GM18861 (cell line): ENCODE measurements at regions not wholly inside any gene's neighbourhood (a gene's known extent, or its start where the extent isn't known, plus 50 kb on each side); places are given as distances from the start of the nearest gene placed in this dataset.

Source experiments
- ATAC-seq: cut with Tn5 transposase; IDR thresholded peaks from one replicate; pipeline ENCODE4 v1.9.1; 2021; ENCODE audit not compliant: unreplicated experiment

DNA sequence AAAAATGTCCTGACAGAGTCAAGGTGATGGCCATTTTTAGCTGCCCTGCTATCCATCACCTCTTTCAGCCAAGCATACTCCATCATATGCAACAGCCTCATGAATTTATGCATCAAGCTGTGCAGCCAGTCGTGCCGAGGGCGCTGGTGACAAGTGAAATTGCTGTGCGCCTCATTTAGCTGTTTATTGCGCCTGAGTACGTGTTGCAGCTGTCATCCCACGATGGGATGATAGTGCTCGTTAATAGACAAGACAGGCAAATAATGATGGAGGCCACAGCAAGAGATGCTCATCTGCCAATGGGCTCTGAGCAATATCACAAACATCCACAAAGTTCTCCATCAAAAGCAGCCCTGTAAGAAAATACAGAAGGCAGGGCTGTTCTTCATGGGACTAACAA lies 562.3 kb upstream of the POU3F2 start:
- no peak for ATAC-seq

DNA sequence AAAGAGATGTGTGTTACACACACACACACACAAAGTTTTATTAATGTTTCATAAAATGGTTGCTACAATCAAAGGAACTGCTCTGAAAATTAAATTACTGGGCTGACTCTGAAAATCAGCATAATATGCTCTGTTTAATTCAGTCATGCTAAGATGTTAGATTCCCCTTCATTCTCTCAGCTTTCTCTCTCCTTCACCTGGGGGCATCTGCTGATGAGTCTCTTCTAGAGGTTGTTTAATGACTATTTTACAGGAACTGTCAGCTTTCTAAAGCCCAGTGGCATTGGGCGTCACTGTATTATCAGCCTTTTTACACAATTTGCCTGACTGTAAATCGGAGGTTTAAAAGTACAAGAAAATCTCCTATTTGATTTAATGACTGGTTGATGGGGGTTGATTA lies 559.7 kb upstream of the POU3F2 start:
- ATAC-seq, result no peak

DNA sequence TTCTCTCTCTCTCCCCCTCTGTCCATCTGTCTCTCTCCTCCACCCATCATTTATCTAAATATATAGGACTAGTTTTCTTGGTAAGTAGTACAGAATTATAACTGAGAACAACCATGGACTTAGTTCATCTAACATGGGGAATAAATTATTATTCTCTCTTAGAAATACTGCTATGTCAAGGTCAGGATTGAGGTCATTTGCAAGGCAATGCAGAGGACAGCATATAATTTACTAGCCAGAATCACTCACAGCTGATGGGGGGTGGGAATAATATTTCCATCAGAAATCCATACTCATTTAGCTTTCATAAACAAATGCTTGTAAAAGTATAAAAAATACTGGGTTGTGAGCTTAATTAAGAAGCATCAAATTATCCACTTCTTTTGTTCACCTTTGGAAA lies 553.9 kb upstream of the POU3F2 start:
- no peak for ATAC-seq

DNA sequence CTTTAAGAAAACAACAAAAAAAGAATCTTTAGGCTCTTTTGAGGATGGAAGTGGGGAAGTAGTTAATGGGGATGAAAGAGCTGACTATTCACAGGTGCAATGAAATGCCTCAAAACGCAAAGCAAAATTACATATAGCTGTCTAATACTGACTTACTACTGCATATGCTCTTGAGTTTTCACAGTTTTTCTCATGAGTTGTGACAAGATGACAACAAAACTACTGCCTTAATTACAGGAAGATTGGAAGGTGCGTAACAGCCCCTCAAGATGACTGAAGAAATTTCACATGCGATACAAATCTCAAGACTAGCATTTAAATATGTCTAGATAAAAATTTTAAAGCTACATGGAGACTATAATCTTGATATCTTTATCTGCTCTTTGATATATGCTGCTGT lies 547.8 kb upstream of the POU3F2 start:
- no peak for ATAC-seq

DNA sequence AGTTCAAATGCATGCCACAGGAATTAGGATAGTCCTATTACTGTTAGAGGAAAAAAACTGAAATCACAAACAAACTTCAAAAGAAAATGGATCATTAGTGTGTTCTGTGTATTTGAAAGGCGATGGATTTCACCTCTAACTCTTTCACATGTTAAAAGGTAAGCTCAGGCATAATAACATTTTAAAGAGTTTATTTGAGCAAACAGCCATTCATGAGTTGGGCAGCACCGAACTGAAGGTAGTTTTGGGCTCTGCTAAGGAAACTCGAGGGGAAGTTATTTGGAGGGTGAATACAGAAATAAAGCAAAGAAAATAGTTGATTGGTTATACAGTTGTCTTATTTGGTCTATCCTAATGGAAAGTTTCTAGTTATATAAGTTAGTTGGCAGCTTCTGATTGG lies 546.5 kb upstream of the POU3F2 start:
- ATAC-seq, result no peak

DNA sequence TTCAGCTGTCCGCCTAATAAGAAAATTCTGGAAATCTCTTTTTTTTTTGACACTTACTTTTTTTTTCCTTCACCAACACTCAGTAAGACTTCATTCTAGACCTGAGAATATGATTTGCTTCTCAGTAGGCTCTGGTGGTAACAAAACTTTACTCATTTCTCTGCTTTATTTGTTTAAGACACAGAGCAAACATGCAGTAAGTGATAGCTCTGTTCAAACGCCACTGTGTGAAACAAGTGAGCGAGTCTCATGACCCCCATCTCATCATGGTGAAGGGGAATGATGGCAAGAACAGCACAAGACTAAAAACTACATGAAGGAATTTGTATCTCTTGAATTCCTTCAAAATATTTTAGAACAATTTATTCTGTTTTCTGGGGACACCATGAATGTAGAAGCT lies 541.6 kb upstream of the POU3F2 start:
- no peak for ATAC-seq

DNA sequence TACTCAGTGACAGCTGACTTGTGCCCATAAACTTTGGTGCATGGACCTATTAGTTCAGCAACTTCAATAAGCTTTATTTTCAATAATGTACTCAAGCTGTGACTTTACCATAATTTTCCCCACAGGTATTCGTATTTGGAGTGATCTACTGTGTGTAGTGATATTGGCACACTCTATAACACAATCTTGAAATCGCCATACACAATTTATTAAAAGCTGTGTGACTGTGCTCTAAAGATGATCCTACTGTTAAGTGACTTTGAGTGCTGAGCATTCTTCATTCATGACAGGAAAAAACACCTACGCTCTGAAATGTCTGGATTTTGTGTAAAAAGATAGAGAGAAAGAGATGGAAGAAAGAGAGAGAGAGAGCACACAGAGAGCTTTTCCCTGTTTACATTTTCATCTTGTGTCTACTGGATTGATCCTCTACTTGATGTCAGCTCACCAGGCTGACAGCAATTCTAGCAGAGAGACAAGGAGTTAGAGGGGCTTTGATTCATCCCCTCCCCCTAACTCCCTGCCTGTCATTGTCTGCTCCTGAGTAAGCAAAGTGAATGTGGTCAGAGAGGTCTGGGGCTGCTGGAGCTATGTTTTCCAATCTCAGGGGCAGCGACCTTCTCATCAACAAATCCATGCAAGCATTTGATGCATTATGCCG lies 538.7 kb upstream of the POU3F2 start:
- no peak for ATAC-seq

DNA sequence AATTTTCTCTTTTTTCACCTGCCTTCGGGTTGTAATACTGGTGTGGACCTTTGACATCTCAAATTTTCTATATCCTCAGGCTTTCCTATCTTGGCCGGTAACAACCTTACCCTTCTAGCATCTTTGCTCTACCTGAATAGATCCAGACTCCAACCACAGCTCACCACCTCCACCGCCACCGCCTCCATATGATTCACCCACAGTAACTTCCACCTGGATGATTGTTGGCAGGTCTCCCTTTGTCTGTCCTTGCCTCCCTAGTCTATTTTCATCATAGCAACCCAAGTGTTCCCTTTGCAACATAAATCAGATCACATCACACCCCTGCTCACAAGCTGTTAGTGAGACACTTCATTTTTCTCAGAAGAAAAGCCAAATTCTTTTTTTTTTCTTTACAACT lies 525.8 kb upstream of the POU3F2 start:
- no peak for ATAC-seq

DNA sequence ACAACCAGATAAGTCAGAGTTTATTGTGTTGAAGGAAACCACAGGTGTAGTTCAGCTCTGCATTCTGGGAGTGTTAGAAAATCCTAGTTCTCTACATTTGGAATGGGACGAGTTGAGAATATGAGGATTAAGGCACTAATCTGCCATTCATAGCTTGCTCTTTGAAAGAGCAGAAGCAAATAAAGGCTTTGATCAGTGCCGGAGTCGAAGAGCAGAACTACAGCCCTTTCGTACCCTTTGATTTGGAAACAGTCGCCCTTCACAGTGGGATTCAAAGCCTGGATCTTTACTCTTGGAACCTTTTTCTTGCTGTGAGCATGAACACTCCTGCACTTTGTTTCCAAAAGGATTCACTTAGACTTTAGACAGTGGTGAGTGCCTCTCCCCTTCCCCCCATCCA lies 523.9 kb upstream of the POU3F2 start:
- ATAC-seq, result no peak

DNA sequence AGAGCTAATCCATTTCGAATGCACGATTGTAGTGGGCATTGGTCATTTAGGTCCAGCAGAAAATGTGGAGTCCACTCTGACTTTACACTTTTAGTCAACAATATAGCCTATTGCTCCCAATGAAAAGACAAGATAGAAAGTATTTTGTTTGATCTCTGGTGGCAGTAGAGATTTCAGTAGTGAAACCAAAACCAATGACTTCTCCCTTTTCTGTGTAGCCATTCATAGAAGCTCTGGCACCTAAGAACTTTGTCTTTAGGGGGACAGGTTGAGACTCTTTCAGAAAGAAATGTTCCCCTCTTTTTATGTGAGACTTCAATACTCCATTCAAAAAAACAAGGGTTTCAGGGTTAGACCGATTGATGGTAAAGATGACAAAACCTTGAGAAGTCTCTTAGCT lies 510.8 kb upstream of the POU3F2 start:
- peak; percentile 94 for ATAC-seq

DNA sequence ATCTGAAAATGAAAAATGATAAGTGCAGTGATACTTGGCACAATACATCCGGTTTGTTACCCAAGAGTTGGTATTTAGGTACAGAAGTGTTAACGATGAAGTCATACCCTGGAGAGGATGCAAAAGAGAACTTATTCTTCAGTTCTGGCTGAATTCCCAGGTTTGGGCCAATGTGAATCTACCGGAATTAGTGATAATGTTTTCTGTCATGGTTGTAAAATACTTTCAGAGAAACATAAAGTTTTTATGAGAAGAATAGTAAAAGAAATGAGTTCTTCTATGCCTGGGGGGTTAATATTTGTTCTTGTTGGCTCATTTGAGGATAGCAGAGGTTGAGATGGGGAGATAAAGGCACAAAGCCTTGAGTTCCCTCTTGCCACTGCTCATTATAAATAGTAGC lies 509.9 kb upstream of the POU3F2 start:
- ATAC-seq, result no peak

DNA sequence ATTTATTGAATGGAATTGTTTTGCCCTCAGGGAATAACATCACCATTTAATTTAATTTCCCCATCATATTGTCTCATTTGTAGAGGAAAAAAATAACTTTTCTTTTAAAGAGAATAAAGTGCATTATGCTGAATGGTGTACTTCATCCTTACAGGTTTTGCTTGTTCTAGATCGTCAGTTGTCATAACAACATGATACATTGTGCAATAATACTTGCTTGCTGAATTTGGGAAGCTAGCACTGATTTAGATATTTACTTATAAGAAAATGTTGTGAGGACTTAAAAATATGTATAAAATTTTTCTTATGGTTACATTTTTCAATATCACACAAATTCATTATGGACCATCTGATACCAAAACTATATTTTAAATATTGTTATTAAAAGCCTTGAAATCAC lies 509.0 kb upstream of the POU3F2 start:
- no peak for ATAC-seq

DNA sequence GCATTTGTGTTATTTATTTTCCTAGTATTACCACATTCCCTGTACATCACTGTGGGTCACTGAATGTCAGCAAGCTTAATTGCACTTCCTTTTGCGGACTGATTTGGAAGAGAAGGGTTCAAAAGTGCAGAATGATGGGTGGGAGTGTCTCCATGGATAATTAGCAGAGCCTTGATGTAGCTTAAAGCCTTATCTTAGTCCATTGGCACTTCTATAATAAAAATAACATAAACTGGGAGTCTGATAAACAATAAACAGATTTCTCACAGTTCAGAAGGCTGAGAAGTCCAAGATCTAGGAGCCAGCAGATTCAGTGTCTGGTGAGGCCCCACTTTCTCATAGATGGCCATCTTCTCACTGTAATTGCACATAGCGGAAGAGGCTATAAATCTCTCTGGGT lies 501.1 kb upstream of the POU3F2 start:
- no peak for ATAC-seq

DNA sequence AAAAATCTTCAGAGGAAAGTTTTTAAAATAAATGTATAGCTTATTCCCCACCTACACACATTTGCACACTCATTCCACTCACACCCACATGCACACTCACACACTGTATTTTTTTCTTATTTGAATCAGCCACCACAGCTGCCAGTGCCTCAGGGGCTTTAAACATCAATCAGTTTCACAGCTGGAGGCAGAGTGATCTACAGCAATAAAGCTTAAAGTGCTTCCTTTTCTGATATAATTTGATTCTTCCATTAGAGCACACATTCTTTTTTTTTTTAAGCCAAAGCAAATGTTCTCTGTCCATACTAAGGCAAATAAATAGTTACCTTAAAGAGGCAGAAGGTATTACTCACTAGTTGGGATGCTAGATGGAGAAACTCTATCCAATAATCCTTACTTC lies 498.8 kb upstream of the POU3F2 start:
- ATAC-seq, result no peak

DNA sequence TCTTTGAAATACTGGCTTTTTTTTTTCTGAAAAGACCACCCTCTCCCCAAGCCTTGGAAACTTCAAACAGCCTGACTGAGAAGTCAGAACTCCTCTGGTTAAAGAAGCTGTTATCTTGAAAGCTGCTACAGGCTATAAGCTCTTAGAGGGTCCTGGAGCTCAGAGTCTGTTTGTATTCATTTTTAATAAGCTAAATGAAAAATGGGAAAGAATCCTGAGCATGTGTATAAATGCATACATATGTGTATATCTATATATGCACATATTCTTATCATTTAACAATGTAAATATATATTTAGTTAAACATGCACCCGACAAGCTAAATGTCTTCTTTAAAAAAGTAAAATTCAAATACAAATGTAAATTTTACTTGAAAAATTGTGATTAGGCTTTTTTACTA lies 494.9 kb upstream of the POU3F2 start:
- ATAC-seq, result no peak

DNA sequence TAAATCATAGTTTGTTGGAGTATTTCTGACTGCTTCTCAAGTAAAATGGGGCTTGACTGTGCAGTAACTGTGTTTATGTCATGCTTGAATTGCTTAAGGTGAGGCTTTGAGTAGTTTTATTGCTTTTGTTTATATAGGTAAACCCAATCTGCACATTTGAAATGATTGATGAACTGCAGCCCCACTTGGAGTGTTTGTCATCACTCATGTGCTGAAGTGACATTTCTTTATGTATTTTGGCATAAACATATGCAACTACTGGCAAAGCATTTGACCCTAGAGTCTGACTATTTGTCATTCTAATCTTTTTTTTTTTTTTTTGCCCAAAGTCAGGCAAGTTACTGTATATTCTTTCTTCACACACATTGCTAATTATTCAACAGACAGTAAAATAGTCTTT lies 491.4 kb upstream of the POU3F2 start:
- no peak for ATAC-seq

DNA sequence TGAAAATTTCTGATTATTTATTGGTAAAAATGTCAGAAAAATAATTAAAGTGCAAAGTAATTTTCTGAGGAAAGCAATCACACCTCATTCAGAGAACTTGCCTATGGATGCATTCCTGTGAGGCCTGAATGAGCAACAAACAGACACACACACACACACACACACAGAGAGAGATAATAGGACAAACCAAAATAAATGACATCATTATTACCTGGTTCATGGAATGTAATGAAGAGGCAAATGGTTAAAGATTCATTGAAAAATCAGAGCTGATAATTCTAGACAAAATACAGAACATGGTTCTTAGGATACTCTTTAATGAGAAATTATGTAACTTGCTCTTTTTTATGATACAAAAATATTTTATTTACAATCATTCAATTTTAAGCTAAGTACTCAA lies 490.6 kb upstream of the POU3F2 start:
- no peak for ATAC-seq

DNA sequence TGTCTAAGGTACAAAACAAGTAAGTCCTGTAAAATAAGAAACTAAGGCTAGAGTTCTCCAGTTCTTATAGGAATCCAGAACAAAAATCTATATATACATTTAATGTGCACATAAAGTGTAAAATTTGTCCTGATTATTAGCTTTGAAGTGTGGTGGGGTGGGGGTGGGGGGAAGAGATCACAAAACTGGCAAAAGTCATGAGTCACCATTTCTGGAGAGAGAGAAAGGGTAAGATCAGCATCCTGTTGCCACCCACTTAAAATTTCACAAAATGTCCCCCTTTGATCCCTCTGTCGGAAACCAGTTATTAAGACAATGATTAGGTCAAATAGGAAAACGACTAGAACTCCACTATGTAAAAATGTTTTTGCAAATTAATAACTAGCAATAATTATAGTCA lies 482.0 kb upstream of the POU3F2 start:
- no peak for ATAC-seq

DNA sequence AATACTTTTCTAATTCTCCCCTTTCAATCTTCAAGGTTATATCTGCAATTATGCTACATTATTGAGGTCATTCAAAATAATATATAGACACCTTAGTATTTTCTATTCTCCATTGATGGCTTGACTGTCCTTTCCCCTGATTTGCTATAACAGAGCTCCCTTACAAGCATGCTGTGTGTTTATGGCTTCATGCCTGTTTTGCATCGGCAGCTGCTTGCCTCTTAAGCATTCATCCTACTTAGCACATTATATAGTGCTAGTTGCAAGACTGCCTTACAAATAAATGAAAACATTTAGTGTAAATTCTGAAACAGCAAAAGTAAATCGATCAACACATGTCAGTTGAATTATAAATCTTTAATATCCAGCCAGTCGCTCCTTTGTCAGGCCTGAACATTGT lies 476.2 kb upstream of the POU3F2 start:
- no peak for ATAC-seq

DNA sequence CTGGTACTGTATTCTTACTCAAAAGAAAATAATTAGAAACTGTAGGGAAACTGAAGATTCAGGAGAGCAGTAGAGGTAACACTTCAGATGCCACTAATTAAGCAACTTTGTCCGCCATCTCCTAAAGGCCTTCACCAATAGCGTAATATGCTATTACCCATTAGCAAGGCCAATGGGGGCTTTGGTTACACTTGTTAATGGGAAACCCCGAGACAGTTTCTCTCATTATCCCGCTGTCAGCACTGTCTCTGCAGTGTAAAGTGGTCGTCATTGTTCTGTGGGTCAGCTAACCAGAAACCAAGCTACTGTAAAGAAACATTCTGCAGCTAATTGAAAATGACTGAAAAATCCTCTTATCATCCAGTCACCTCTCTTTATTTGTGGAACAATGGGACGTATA lies 468.0 kb upstream of the POU3F2 start:
- ATAC-seq, result no peak

DNA sequence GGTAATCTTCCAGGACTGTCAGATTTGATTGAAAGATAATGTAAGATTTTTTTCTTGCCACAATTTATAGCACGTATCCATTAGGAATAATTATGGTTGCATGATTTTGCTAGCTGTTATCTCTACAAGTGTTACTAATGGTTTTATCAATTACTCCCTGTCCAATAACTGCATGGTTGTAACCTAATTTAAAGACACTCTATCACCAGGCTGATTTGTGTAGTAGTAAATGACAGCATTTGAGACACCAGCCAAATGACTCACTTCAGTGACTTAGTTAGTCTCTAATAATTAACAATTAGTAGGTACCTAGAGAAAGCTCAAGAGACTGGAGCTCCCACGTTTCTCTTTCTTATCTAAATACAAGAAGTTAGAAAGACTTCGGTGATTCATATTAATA lies 453.8 kb upstream of the POU3F2 start:
- no peak for ATAC-seq

DNA sequence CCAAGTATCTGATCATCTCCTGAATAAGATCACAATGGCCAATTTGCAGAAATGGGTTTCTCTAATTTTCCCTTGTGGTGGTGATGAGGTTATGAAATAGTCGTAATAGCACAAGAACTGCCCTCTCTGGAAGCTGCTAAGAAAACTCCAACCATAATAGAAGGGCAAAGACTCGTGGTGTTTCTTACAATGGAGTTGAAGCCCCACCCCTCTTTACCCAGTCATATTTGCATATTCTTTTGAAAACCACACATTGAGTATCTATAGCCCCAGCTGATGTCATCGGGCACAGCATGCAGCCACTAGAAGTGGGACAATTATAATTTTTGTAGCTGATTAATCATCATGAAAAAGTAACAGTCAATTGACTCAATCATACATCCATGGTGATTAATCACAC lies 452.1 kb upstream of the POU3F2 start:
- no peak for ATAC-seq

DNA sequence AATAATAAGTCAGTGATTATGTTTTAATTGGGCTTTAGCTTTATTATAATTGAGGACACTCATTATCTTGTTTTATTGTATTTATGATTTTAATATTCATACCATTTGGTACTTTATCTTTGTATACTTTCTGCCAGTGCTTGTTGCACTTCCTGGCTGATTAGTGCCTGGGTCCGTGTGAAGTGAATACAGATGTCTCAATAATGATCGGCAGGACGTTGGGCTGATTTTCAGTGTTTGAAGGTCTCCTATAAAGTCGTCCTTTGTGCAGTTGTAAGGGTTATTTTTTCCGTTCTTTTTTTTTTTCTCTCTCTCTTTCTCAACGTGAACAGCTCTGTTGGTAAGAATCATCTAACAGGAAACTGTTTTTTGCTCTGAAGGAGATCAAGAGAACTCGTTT lies 450.0 kb upstream of the POU3F2 start:
- ATAC-seq, result no peak

DNA sequence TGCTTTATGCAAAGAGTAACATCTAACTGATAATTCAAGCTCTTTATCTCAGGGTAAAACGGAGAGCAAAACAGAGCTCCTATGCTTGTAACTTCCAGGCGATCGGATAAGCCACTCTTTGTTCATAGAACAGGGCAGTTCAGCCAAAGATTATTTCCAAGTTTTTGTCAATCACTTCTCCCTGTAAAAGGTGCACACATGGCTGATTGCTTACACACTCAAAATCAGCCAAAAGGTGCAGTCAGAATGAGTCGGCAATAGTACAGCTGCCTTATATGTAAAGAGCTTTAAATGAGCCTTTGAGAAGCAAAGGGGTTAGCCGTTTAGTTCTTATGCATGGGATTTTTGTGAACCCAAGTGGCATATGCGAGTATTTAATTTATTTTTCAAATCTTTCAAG lies 449.6 kb upstream of the POU3F2 start:
- no peak for ATAC-seq
